ENCODE measurements at regions not wholly inside any gene's neighbourhood (a gene's known extent, or its start where the extent isn't known, plus 50 kb on each side); places are given as distances from the start of the nearest gene placed in this dataset.

DNA sequence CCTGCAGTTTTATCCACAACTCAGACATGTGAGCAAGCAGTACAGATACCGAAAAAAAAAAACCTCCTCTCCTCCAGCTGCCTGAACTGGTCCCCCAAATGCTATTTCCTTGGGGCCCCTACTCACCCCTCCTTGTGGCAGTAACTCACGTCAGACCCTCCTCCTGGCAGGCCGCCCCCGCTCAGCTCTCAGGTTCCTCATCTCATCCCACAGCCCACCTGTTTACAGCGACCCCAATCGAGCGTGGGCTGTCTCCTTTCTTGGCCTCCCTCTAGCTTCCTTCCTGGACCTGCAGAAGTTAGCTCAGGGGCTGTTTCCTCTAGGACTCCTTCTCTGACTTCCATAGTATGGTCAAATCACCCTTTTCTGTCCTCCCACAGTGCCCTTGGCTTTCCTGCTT is 455.3 kb downstream of the BCL11B start:
- TF ChIP-seq POLR2A (IDR thresholded peaks at IDR 0.05) = no peak
- TF ChIP-seq, protein P1, sequence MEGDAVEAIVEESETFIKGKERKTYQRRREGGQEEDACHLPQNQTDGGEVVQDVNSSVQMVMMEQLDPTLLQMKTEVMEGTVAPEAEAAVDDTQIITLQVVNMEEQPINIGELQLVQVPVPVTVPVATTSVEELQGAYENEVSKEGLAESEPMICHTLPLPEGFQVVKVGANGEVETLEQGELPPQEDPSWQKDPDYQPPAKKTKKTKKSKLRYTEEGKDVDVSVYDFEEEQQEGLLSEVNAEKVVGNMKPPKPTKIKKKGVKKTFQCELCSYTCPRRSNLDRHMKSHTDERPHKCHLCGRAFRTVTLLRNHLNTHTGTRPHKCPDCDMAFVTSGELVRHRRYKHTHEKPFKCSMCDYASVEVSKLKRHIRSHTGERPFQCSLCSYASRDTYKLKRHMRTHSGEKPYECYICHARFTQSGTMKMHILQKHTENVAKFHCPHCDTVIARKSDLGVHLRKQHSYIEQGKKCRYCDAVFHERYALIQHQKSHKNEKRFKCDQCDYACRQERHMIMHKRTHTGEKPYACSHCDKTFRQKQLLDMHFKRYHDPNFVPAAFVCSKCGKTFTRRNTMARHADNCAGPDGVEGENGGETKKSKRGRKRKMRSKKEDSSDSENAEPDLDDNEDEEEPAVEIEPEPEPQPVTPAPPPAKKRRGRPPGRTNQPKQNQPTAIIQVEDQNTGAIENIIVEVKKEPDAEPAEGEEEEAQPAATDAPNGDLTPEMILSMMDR (IDR thresholded peaks at IDR 0.05) = no peak

Measured in prostate gland (tissue), 2 donors.